ENCODE measurements at regions not wholly inside any gene's neighbourhood (a gene's known extent, or its start where the extent isn't known, plus 50 kb on each side); places are given as distances from the start of the nearest gene placed in this dataset.

- Histone ChIP-seq H3K4me1 (ENCODE audit: control insufficient read depth, insufficient read depth, low read length) (no peaks in the 10 kb centered on the region), H3K27me3 (ENCODE audit: control insufficient read depth, insufficient read depth, low read length) (no peaks in the 10 kb centered on the region), H3K36me3 (ENCODE audit: control insufficient read depth, insufficient read depth, low read length) (no peaks in the 10 kb centered on the region), H3K9me3 (ENCODE audit: control insufficient read depth, insufficient read depth, low read length) (no peaks in the 10 kb centered on the region), H3K9ac (ENCODE audit: low read depth, low read length) (no peak overlapping the region), H3K27ac (ENCODE audit: low read depth, low read length) (no peak overlapping the region), H3K4me3 (ENCODE audit: low read depth, low read length) (no peak overlapping the region)
These were observed 134.6 kb upstream of the IRX3 start for GRCh38 chr16:54421220-54421619.

GRCh38 chr16:54418903-54419302, 132.3 kb upstream of the IRX3 start:
- Histone ChIP-seq H3K4me3 (ENCODE audit: low read depth, low read length) (no peak overlapping the region), H3K4me1 (ENCODE audit: control insufficient read depth, insufficient read depth, low read length) (no peaks in the 10 kb centered on the region), H3K9ac (ENCODE audit: low read depth, low read length) (no peak overlapping the region), H3K27me3 (ENCODE audit: control insufficient read depth, insufficient read depth, low read length) (0 out of 2 replicates have a peak, but pooled peaks cover 4% of the 10 kb centered on the region), H3K27ac (ENCODE audit: low read depth, low read length) (no peak overlapping the region), H3K36me3 (ENCODE audit: control insufficient read depth, insufficient read depth, low read length) (no peaks in the 10 kb centered on the region), H3K9me3 (ENCODE audit: control insufficient read depth, insufficient read depth, low read length) (no peaks in the 10 kb centered on the region)

- peaks cover 10% of the 10 kb centered on the region; the same call in 1 of the 2 replicates for H3K27me3 ChIP-seq (ENCODE audit: control insufficient read depth, insufficient read depth, low read length)
These were observed 130.8 kb upstream of the IRX3 start for GRCh38 chr16:54417384-54417783.

GRCh38 chr16:54414671-54415070, 128.1 kb upstream of the IRX3 start:
- no peak overlapping the region for H3K9ac ChIP-seq (ENCODE audit: low read depth, low read length)
- no peak overlapping the region for H3K27ac ChIP-seq (ENCODE audit: low read depth, low read length)
- H3K27me3 ChIP-seq (ENCODE audit: control insufficient read depth, insufficient read depth, low read length) = peaks cover 13% of the 10 kb centered on the region; the same call in 1 of the 2 replicates
- no peaks in the 10 kb centered on the region for H3K9me3 ChIP-seq (ENCODE audit: control insufficient read depth, insufficient read depth, low read length)
- H3K36me3 ChIP-seq (ENCODE audit: control insufficient read depth, insufficient read depth, low read length) = no peaks in the 10 kb centered on the region
- no peak overlapping the region for H3K4me3 ChIP-seq (ENCODE audit: low read depth, low read length)
- H3K4me1 ChIP-seq (ENCODE audit: control insufficient read depth, insufficient read depth, low read length) = peaks cover 7% of the 10 kb centered on the region

More at GRCh38 chr16:54417384-54417783, 130.8 kb upstream of the IRX3 start:
- H3K36me3 ChIP-seq (ENCODE audit: control insufficient read depth, insufficient read depth, low read length) = no peaks in the 10 kb centered on the region
- no peak overlapping the region for H3K27ac ChIP-seq (ENCODE audit: low read depth, low read length)
- H3K4me3 ChIP-seq (ENCODE audit: low read depth, low read length) = no peak overlapping the region
- H3K9me3 ChIP-seq (ENCODE audit: control insufficient read depth, insufficient read depth, low read length) = no peaks in the 10 kb centered on the region
- H3K4me1 ChIP-seq (ENCODE audit: control insufficient read depth, insufficient read depth, low read length) = no peaks in the 10 kb centered on the region
- no peak overlapping the region for H3K9ac ChIP-seq (ENCODE audit: low read depth, low read length)

DNA sequence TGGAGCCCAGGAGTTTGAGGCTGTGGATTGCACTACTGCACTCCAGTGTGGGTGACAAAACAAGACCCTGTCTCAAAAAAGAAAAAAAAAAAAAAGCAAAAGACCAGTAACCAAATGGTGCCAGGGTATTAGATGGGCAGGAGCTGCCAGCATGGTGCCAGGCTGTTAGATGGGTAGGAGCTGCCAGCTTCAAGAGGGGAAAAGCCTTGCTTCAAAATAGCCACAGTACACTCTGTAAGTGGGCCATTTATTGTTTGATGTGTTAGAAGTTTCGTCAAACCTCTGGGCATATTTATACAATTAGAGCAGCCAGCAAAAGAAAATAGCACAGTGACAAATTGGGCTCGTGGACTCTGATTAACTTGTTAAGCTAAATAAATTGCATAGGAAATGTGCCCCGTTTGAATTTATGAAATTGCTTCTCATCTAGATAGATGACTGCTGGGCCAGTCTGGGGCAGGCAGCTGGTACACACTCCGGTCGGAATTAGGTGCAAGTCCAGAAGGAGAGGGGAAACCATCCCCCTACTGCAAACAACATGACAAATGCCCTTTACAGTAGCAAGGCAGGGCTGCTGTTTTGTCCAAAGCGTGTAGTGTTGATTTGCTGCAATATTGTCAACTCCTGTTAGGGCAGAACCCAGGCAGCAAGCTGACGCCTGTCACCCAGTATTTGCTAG, 126.3 kb upstream of the IRX3 start:
- no peak overlapping the region for H3K4me3 ChIP-seq (ENCODE audit: low read depth, low read length)
- H3K36me3 ChIP-seq (ENCODE audit: control insufficient read depth, insufficient read depth, low read length) = no peaks in the 10 kb centered on the region
- H3K27me3 ChIP-seq (ENCODE audit: control insufficient read depth, insufficient read depth, low read length) = peaks cover 13% of the 10 kb centered on the region; the same call in 1 of the 2 replicates
- no peaks in the 10 kb centered on the region for H3K9me3 ChIP-seq (ENCODE audit: control insufficient read depth, insufficient read depth, low read length)
- peaks cover 7% of the 10 kb centered on the region for H3K4me1 ChIP-seq (ENCODE audit: control insufficient read depth, insufficient read depth, low read length)
- no peak overlapping the region for H3K9ac ChIP-seq (ENCODE audit: low read depth, low read length)
- H3K27ac ChIP-seq (ENCODE audit: low read depth, low read length) = no peak overlapping the region

GRCh38 chr16:54412037-54412436, 125.5 kb upstream of the IRX3 start:
- Histone ChIP-seq H3K4me3 (ENCODE audit: low read depth, low read length) (no peak overlapping the region), H3K9ac (ENCODE audit: low read depth, low read length) (no peak overlapping the region), H3K36me3 (ENCODE audit: control insufficient read depth, insufficient read depth, low read length) (no peaks in the 10 kb centered on the region), H3K27me3 (ENCODE audit: control insufficient read depth, insufficient read depth, low read length) (peaks cover 13% of the 10 kb centered on the region; the same call in 1 of the 2 replicates), H3K9me3 (ENCODE audit: control insufficient read depth, insufficient read depth, low read length) (no peaks in the 10 kb centered on the region), H3K4me1 (ENCODE audit: control insufficient read depth, insufficient read depth, low read length) (peaks cover 7% of the 10 kb centered on the region), H3K27ac (ENCODE audit: low read depth, low read length) (no peak overlapping the region)

DNA sequence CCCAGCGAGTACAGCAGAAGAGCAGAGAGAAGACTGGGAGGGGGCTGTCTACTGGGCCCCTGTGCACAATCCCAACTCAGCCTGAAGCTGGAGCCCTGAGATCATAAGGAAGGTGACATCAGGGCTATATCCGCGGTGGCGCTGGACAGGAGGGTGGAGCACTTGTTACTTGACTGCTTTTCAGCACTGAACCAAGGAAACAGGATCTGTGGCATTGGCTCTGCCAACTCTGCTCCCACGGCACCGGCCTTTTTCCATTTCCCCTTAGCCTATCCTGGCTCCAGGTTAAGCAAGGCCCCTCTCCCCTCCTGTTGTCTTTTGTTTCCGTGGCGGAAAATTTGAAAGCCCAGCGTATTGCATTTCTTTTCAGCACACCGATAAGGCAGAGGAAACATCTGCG, 125.0 kb upstream of the IRX3 start:
- Histone ChIP-seq H3K27me3 (ENCODE audit: control insufficient read depth, insufficient read depth, low read length) (peaks cover 13% of the 10 kb centered on the region; the same call in 1 of the 2 replicates), H3K9ac (ENCODE audit: low read depth, low read length) (no peak overlapping the region), H3K36me3 (ENCODE audit: control insufficient read depth, insufficient read depth, low read length) (no peaks in the 10 kb centered on the region), H3K9me3 (ENCODE audit: control insufficient read depth, insufficient read depth, low read length) (no peaks in the 10 kb centered on the region), H3K4me1 (ENCODE audit: control insufficient read depth, insufficient read depth, low read length) (peaks cover 7% of the 10 kb centered on the region), H3K27ac (ENCODE audit: low read depth, low read length) (no peak overlapping the region), H3K4me3 (ENCODE audit: low read depth, low read length) (no peak overlapping the region; the same call in 1 of the 2 replicates)

GRCh38 chr16:54409982-54410381, 123.4 kb upstream of the IRX3 start:
- no peak overlapping the region for H3K27ac ChIP-seq (ENCODE audit: low read depth, low read length)
- H3K36me3 ChIP-seq (ENCODE audit: control insufficient read depth, insufficient read depth, low read length) = no peaks in the 10 kb centered on the region
- peaks cover 7% of the 10 kb centered on the region for H3K4me1 ChIP-seq (ENCODE audit: control insufficient read depth, insufficient read depth, low read length)
- peaks cover 13% of the 10 kb centered on the region; the same call in 1 of the 2 replicates for H3K27me3 ChIP-seq (ENCODE audit: control insufficient read depth, insufficient read depth, low read length)
- H3K9me3 ChIP-seq (ENCODE audit: control insufficient read depth, insufficient read depth, low read length) = no peaks in the 10 kb centered on the region
- H3K4me3 ChIP-seq (ENCODE audit: low read depth, low read length) = no peak overlapping the region
- H3K9ac ChIP-seq (ENCODE audit: low read depth, low read length) = no peak overlapping the region

- Histone ChIP-seq H3K9me3 (ENCODE audit: control insufficient read depth, insufficient read depth, low read length) (no peaks in the 10 kb centered on the region), H3K9ac (ENCODE audit: low read depth, low read length) (no peak overlapping the region), H3K36me3 (ENCODE audit: control insufficient read depth, insufficient read depth, low read length) (no peaks in the 10 kb centered on the region), H3K4me1 (ENCODE audit: control insufficient read depth, insufficient read depth, low read length) (peaks cover 7% of the 10 kb centered on the region), H3K4me3 (ENCODE audit: low read depth, low read length) (no peak overlapping the region), H3K27me3 (ENCODE audit: control insufficient read depth, insufficient read depth, low read length) (peaks cover 3% of the 10 kb centered on the region; the same call in 1 of the 2 replicates), H3K27ac (ENCODE audit: low read depth, low read length) (no peak overlapping the region)
These were observed 121.0 kb upstream of the IRX3 start for GRCh38 chr16:54407596-54407995.

DNA sequence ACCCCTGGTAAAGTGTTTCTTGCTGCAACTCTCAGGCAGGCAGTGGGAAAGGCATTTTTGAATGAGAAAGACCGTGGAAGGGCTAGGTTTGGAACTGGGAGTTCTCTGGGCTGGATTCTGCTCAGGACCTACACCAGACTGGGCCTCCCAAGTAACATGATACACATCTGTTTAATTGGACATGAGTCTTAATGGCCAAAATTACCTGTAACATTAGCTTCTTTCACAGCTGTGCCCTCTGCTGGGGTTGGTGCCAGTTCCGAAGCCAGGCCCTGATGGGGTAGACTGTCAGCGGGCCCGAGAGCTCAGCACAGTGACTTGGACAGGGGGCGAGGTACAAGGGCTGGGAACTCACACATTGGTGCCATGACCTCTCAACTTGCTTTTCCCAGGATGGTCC, 118.9 kb upstream of the IRX3 start:
- Histone ChIP-seq H3K27me3 (ENCODE audit: control insufficient read depth, insufficient read depth, low read length) (no peaks in the 10 kb centered on the region), H3K4me3 (ENCODE audit: low read depth, low read length) (no peak overlapping the region), H3K36me3 (ENCODE audit: control insufficient read depth, insufficient read depth, low read length) (no peaks in the 10 kb centered on the region), H3K27ac (ENCODE audit: low read depth, low read length) (no peak overlapping the region), H3K4me1 (ENCODE audit: control insufficient read depth, insufficient read depth, low read length) (no peaks in the 10 kb centered on the region), H3K9me3 (ENCODE audit: control insufficient read depth, insufficient read depth, low read length) (no peaks in the 10 kb centered on the region), H3K9ac (ENCODE audit: low read depth, low read length) (no peak overlapping the region)

DNA sequence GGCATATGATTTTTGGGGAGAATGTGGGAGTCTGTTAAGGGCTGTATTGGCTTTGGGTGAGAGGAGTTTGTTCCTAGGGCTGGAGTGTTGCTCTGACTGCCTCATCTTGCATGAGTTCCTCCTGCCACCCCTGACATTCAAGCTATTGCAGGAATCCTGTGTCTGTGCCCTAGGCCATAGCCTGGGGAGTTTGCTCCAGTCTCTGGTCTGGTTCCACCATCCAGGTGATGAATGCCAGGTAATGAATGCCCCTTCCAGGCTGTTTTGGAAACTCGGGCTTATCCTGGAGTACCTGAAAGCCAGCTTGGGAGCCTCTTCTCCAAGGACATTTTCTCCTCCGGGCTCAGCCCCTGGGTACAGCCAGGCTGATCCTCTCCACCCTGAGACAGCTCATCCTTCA, 117.0 kb upstream of the IRX3 start:
- Histone ChIP-seq H3K9ac (ENCODE audit: low read depth, low read length) (no peak overlapping the region), H3K4me3 (ENCODE audit: low read depth, low read length) (no peak overlapping the region), H3K36me3 (ENCODE audit: control insufficient read depth, insufficient read depth, low read length) (no peaks in the 10 kb centered on the region), H3K4me1 (ENCODE audit: control insufficient read depth, insufficient read depth, low read length) (no peaks in the 10 kb centered on the region), H3K9me3 (ENCODE audit: control insufficient read depth, insufficient read depth, low read length) (no peaks in the 10 kb centered on the region), H3K27ac (ENCODE audit: low read depth, low read length) (no peak overlapping the region), H3K27me3 (ENCODE audit: control insufficient read depth, insufficient read depth, low read length) (no peaks in the 10 kb centered on the region)

All from HUES48 (cell line).